Endothelial cell of umbilical vein (primary cell): ENCODE measurements at regions not wholly inside any gene's neighbourhood (a gene's known extent, or its start where the extent isn't known, plus 50 kb on each side); places are given as distances from the start of the nearest gene placed in this dataset.
"Not testable (repeated sequence)": the region's sequence is repeated elsewhere in the genome, so short reads cannot be mapped to it uniquely, and the experiment has no call there.

Source experiments
- BruUV-seq: library from RNA; stranded (reverse); fragments of 400-500 nt; replicated peaks from 2 replicates; lab custom pipeline; 2021; lab: Mats Ljungman, UMichigan
- CTCF ChIA-PET: fragments of 300-600, 350-600 bp; sonication (Branson Sonifier 250); formaldehyde crosslinking; loops from one replicate; lab custom pipeline; 2021; ENCODE audit warnings: antibody characterized with exemption, inconsistent platforms; lab: Charles Lee
- POLR2A ChIA-PET: fragments of 300-600, 350-600 bp; sonication (Branson Sonifier 250); formaldehyde crosslinking; loops from one replicate; lab custom pipeline; 2021; ENCODE audit warnings: antibody characterized with exemption, inconsistent platforms; lab: Charles Lee
- DNase-seq: peaks from one replicate; pipeline ENCODE4 v3.0.0-alpha.2; 2011; ENCODE audit warnings: low read depth, low spot score
- FAIRE-seq: peaks from 2 replicates; lab custom pipeline; 2011; peaks lifted over from hg19 to GRCh38; lab: Jason Lieb, UNC
- H2AFZ ChIP-seq: 2 replicates; pipeline ENCODE4 v1.6.0; 2012; ENCODE audit warnings: low read depth, low read length, control low read depth, inconsistent platforms
- H3K27ac ChIP-seq: 2 replicates; pipeline ENCODE4 v1.5.1; 2011; ENCODE audit warnings: low read depth, mild to moderate bottlenecking, control low read depth, low read length, moderate library complexity; ENCODE audit not compliant: insufficient read depth
- H3K27me3 ChIP-seq, 2 experiments: 2 replicates each; pipeline versions ENCODE4 v1.6.0 to v1.6.1; 2011; ENCODE audit warnings: low read length in 2 of 2, mixed read lengths in 1 of 2; ENCODE audit not compliant: control insufficient read depth in 2 of 2, insufficient read depth in 2 of 2
- H3K36me3 ChIP-seq, 2 experiments: 2 replicates in 1 of 2; 3 replicates in 1 of 2; pipeline ENCODE4 v1.5.1; 2011; ENCODE audit warnings: low read length in 2 of 2, mild to moderate bottlenecking in 1 of 2, moderate library complexity in 1 of 2; ENCODE audit not compliant: control insufficient read depth in 2 of 2, insufficient read depth in 2 of 2; ENCODE audit errors: extremely low read depth in 1 of 2
- H3K4me1 ChIP-seq: 3 replicates; pipeline ENCODE4 v1.5.1; 2011; ENCODE audit warnings: mild to moderate bottlenecking, low read length; ENCODE audit not compliant: control insufficient read depth, insufficient read depth; ENCODE audit errors: extremely low read depth
- H3K4me2 ChIP-seq: 2 replicates; pipeline ENCODE4 v1.6.1; 2011; ENCODE audit warnings: low read length, control low read depth, mixed read lengths; ENCODE audit not compliant: insufficient read depth
- H3K4me3 ChIP-seq, 3 experiments: fragments of 200-600 bp in 1 of 3; sonication (generic), shearing (Covaris generic) in 1 of 3; replicated peaks in 1 of 3; 2 replicates each; pipeline ENCODE4 v1.5.1; 2011 to 2016; ENCODE audit warnings: control low read depth in 3 of 3, low read length in 3 of 3, mild to moderate bottlenecking in 2 of 3, inconsistent platforms in 1 of 3, low read depth in 1 of 3, moderate library complexity in 1 of 3; ENCODE audit not compliant: insufficient read depth in 1 of 3
- H3K79me2 ChIP-seq: 2 replicates; pipeline ENCODE4 v1.6.0; 2012; ENCODE audit warnings: low read length, inconsistent platforms; ENCODE audit not compliant: control insufficient read depth, insufficient read depth
- H3K9ac ChIP-seq: replicated peaks from 2 replicates; pipeline ENCODE3; 2011; ENCODE audit warnings: low read length, control low read depth; ENCODE audit not compliant: insufficient read depth; ENCODE audit errors: extremely low read depth
- H3K9me1 ChIP-seq: replicated peaks from 3 replicates; pipeline ENCODE4 v1.6.0; 2011; ENCODE audit warnings: mild to moderate bottlenecking, low read length; ENCODE audit not compliant: control insufficient read depth, insufficient read depth; ENCODE audit errors: extremely low read depth
- H3K9me3 ChIP-seq: replicated peaks from 2 replicates; pipeline ENCODE4 v1.5.1; 2012; ENCODE audit warnings: low read length, inconsistent platforms; ENCODE audit not compliant: control insufficient read depth, insufficient read depth
- H4K20me1 ChIP-seq: replicated peaks from 2 replicates; pipeline ENCODE3; 2011; ENCODE audit warnings: mild to moderate bottlenecking, low read length; ENCODE audit not compliant: control insufficient read depth, insufficient read depth; ENCODE audit errors: extremely low read depth
- EZH2 ChIP-seq: IDR thresholded peaks from 2 replicates; pipeline ENCODE4 v1.6.1; 2012; ENCODE audit warnings: borderline replicate concordance, low read depth, mild to moderate bottlenecking, moderate library complexity, low read length, inconsistent platforms; ENCODE audit not compliant: severe bottlenecking
- FOS ChIP-seq: IDR thresholded peaks from 2 replicates; pipeline ENCODE4 v1.6.1; 2011; ENCODE audit warnings: mild to moderate bottlenecking, low read length, moderate library complexity, borderline replicate concordance; ENCODE audit not compliant: insufficient read depth
- GATA2 ChIP-seq: IDR thresholded peaks from 2 replicates; pipeline ENCODE4 v1.7.0; 2011; ENCODE audit warnings: low read depth, mild to moderate bottlenecking, moderate library complexity, mixed read lengths, low read length; ENCODE audit not compliant: insufficient read length, insufficient read depth
- JUN ChIP-seq: IDR thresholded peaks from 2 replicates; pipeline ENCODE4 v1.6.1; 2011; ENCODE audit warnings: borderline replicate concordance, low read depth; ENCODE audit not compliant: insufficient read length, insufficient read depth
- MYC ChIP-seq: IDR thresholded peaks from one replicate; pipeline ENCODE4 v1.6.1; 2011; ENCODE audit warnings: mild to moderate bottlenecking, low read depth, low read length
- POLR2A ChIP-seq: IDR thresholded peaks from 2 replicates; pipeline ENCODE4 v1.6.1; 2012; ENCODE audit warnings: low read depth, mild to moderate bottlenecking, control low read depth, low read length
- POLR2AphosphoS5 ChIP-seq: IDR thresholded peaks from 2 replicates; pipeline ENCODE4 v1.6.1; 2012; ENCODE audit warnings: low read depth, mild to moderate bottlenecking, control low read depth, low read length, moderate library complexity; ENCODE audit not compliant: insufficient read depth
- dilution Hi-C: fragments of 300-500 bp; cut with MboI; formaldehyde crosslinking; loops from one replicate; pipeline ENCODE4 v1.15.0; 2019; ENCODE audit warnings: low sequenced_read_pairs; ENCODE audit not compliant: extremely low pct_ligation_motif_present
- intact Hi-C: fragments of 100-400 bp; cut with micrococcal nuclease; formaldehyde crosslinking; loops from one replicate; pipeline ENCODE4 v1.10.0; 2022
- TF ChIP-seq, protein P1 (sequence below): IDR thresholded peaks from 2 replicates; pipeline ENCODE4 v1.6.1; 2011; ENCODE audit not compliant: insufficient read depth, insufficient read length
- TF ChIP-seq, protein P2 (sequence below), 2 donors: IDR thresholded peaks; 1 replicate in 1 of 2; 2 replicates in 1 of 2; pipeline ENCODE4 v1.5.1; 2011; ENCODE audit warnings: low read length in 2 of 2, mild to moderate bottlenecking in 2 of 2, moderate library complexity in 2 of 2, control low read depth in 1 of 2, inconsistent platforms in 1 of 2, low read depth in 1 of 2; ENCODE audit not compliant: insufficient read depth in 1 of 2; ENCODE audit errors: extremely low read depth in 1 of 2

DNA sequence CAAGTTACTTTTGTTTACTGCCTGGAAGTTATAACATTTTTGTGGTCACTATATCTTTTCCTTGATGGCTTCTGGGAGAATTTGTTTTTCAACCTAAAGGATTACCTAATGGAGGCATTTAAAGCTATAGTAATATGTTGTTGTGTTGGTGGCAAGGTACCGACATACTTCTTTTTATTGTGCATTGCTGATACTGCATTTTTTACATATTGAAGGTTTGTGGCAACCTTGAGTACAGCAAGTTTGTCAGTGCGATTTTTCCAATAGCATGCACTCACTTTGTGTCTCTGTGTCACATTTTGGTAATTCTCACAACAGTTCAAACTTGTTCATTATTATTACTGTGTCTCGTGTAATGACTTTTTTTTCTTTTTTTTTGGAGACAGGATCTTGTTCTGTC lies 246.3 kb downstream of the LRRC70 start:
- no peak overlapping the region for H2AFZ ChIP-seq
- no peak overlapping the region for H3K9ac ChIP-seq
- ChIA-PET POLR2A (no interaction called here), CTCF (no interaction called here)
- no TSS peak for BruUV-seq
- H3K4me2 ChIP-seq: no peak overlapping the region
- no peaks in the 10 kb centered on the region for H3K79me2 ChIP-seq
- no peaks in the 10 kb centered on the region for H3K27me3 ChIP-seq
- no peaks in the 10 kb centered on the region for H3K9me3 ChIP-seq
- no peak for TF ChIP-seq EZH2
- TF ChIP-seq POLR2AphosphoS5: no peak
- TF ChIP-seq JUN: no peak
- TF ChIP-seq, protein P1, sequence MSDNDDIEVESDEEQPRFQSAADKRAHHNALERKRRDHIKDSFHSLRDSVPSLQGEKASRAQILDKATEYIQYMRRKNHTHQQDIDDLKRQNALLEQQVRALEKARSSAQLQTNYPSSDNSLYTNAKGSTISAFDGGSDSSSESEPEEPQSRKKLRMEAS: no peak
- no peak for TF ChIP-seq FOS
- TF ChIP-seq, protein P2, sequence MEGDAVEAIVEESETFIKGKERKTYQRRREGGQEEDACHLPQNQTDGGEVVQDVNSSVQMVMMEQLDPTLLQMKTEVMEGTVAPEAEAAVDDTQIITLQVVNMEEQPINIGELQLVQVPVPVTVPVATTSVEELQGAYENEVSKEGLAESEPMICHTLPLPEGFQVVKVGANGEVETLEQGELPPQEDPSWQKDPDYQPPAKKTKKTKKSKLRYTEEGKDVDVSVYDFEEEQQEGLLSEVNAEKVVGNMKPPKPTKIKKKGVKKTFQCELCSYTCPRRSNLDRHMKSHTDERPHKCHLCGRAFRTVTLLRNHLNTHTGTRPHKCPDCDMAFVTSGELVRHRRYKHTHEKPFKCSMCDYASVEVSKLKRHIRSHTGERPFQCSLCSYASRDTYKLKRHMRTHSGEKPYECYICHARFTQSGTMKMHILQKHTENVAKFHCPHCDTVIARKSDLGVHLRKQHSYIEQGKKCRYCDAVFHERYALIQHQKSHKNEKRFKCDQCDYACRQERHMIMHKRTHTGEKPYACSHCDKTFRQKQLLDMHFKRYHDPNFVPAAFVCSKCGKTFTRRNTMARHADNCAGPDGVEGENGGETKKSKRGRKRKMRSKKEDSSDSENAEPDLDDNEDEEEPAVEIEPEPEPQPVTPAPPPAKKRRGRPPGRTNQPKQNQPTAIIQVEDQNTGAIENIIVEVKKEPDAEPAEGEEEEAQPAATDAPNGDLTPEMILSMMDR (IDR thresholded peaks at IDR 0.05; ENCODE audit: extremely low read depth in 1 of 2, insufficient read depth in 1 of 2, low read depth in 1 of 2, low read length in 2 of 2): no peak
- no peak for TF ChIP-seq POLR2A
- no peak for TF ChIP-seq GATA2
- TF ChIP-seq MYC: no peak
- intact Hi-C loops (no loop called here), dilution Hi-C loops (no loop called here)
- FAIRE-seq (no peak), DNase-seq (no peak)
- H3K9me1 ChIP-seq: no peaks in the 10 kb centered on the region
- no peak overlapping the region for H3K27ac ChIP-seq
- H4K20me1 ChIP-seq: no peaks in the 10 kb centered on the region
- no peaks in the 10 kb centered on the region for H3K36me3 ChIP-seq
- H3K4me1 ChIP-seq: no peaks in the 10 kb centered on the region
- no peak overlapping the region for H3K4me3 ChIP-seq

DNA sequence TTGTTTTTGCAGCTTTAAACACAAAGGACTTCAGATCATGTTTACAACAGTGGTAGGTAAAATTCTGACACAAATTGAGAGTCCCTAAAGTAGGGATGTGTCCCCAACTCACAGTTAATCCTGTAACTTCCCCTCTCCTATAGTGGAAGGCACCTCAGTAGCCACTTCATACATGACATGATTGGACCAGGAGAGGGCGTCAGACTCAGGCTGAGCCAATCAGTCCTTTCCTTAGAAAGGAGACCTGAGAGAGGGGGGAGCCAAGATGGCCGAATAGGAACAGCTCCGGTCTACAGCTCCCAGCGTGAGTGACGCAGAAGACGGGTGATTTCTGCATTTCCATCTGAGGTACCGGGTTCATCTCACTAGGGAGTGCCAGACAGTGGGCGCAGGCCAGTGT lies 238.4 kb downstream of the LRRC70 start:
- H3K36me3 ChIP-seq, H3K27ac ChIP-seq, BruUV-seq, H3K4me2 ChIP-seq, POLR2A ChIA-PET, H3K9me3 ChIP-seq, dilution Hi-C loops, H3K27me3 ChIP-seq, H3K79me2 ChIP-seq, H4K20me1 ChIP-seq, H3K9me1 ChIP-seq, H2AFZ ChIP-seq, CTCF ChIA-PET, intact Hi-C loops, H3K9ac ChIP-seq, FAIRE-seq, DNase-seq, H3K4me3 ChIP-seq, H3K4me1 ChIP-seq: not testable (repeated sequence)
